Ovary (tissue), 3 donors: ENCODE measurements at regions not wholly inside any gene's neighbourhood (a gene's known extent, or its start where the extent isn't known, plus 50 kb on each side); places are given as distances from the start of the nearest gene placed in this dataset.

Experiments
- CTCF ChIP-seq, 3 donors: fragments of 450-650 bp in 2 of 3; fragments of 200-600 bp in 1 of 3; IDR thresholded peaks; one replicate each; pipeline versions ENCODE4 v1.5.1 to v1.8.0; 2016 to 2022; ENCODE audit warnings: antibody characterized with exemption in 3 of 3, mild to moderate bottlenecking in 1 of 3
- POLR2A ChIP-seq: fragments of 450-650 bp; IDR thresholded peaks from one replicate; pipeline ENCODE4 v1.6.1; 2017; ENCODE audit warnings: antibody characterized with exemption, mild to moderate bottlenecking, moderate library complexity
- donor health status: DM: no; HTN: no; CAD: no.

- no peak for TF ChIP-seq CTCF (IDR thresholded peaks at IDR 0.05)
- TF ChIP-seq POLR2A = no peak
These were observed 245.4 kb upstream of the HDAC4 start for GRCh38 chr2:239646184-239646583.
